Hepatocyte (in vitro differentiated cells): ENCODE measurements at regions not wholly inside any gene's neighbourhood (a gene's known extent, or its start where the extent isn't known, plus 50 kb on each side); places are given as distances from the start of the nearest gene placed in this dataset.

Experiments used
- DNase-seq: peaks from one replicate; pipeline ENCODE4 v3.0.0-alpha.2; 2016; ENCODE audit warnings: low spot score
- H2AFZ ChIP-seq: fragments of 200-600 bp; sonication (generic); 2 replicates; pipeline ENCODE4 v1.6.0; 2016; ENCODE audit warnings: antibody characterized with exemption, mild to moderate bottlenecking
- H3K27ac ChIP-seq: fragments of 200-600 bp; sonication (generic); 2 replicates; pipeline ENCODE4 v1.5.1; 2016; ENCODE audit warnings: mild to moderate bottlenecking
- H3K27me3 ChIP-seq: fragments of 200-600 bp; sonication (generic); 2 replicates; pipeline ENCODE4 v1.6.1; 2016
- H3K36me3 ChIP-seq: fragments of 200-600 bp; sonication (generic); replicated peaks from 2 replicates; pipeline ENCODE4 v1.5.1; 2016; ENCODE audit warnings: low read depth; ENCODE audit not compliant: insufficient read depth
- H3K4me1 ChIP-seq: fragments of 200-600 bp; sonication (generic); 2 replicates; pipeline ENCODE4 v1.5.1; 2016; ENCODE audit warnings: mild to moderate bottlenecking, moderate library complexity; ENCODE audit not compliant: insufficient read depth
- H3K4me2 ChIP-seq: fragments of 200-600 bp; sonication (generic); 2 replicates; pipeline ENCODE4 v1.6.0; 2016
- H3K4me3 ChIP-seq: fragments of 200-600 bp; sonication (generic); 2 replicates; pipeline ENCODE4 v1.5.1; 2016; ENCODE audit warnings: mild to moderate bottlenecking
- H3K79me2 ChIP-seq: fragments of 200-600 bp; sonication (generic); 2 replicates; pipeline ENCODE4 v1.6.0; 2017; ENCODE audit warnings: mild to moderate bottlenecking
- H3K9me2 ChIP-seq: fragments of 200-600 bp; sonication (generic); replicated peaks from 2 replicates; pipeline ENCODE4 v1.6.0; 2017; ENCODE audit warnings: mild to moderate bottlenecking; ENCODE audit not compliant: insufficient read depth
- H3K9me3 ChIP-seq: fragments of 200-600 bp; sonication (generic); 2 replicates; pipeline ENCODE4 v1.5.1; 2016; ENCODE audit warnings: low read depth, mild to moderate bottlenecking
- H4K20me1 ChIP-seq: fragments of 200-600 bp; sonication (generic); 2 replicates; pipeline ENCODE4 v1.6.0; 2016; ENCODE audit warnings: mild to moderate bottlenecking; ENCODE audit not compliant: insufficient read depth, poor library complexity, severe bottlenecking
- EZH2 ChIP-seq: fragments of 200-600 bp; sonication (generic); IDR thresholded peaks from 2 replicates; pipeline ENCODE4 v1.6.1; 2016; ENCODE audit warnings: antibody characterized with exemption, mild to moderate bottlenecking, borderline replicate concordance
- EZH2phosphoT487 ChIP-seq: fragments of 200-600 bp; sonication (generic); IDR thresholded peaks from one replicate; pipeline ENCODE4 v1.6.1; 2018; ENCODE audit warnings: antibody characterized with exemption, mild to moderate bottlenecking, low read depth, moderate library complexity; ENCODE audit not compliant: unreplicated experiment, severe bottlenecking
- WGBS: methylation state at CpG from one replicate; pipeline ENCODE4 v1.1.6; 2016; ENCODE audit warnings: low lambda C conversion rate; ENCODE audit errors: missing lambda C conversion rate; 5-methylcytosine and 5-hydroxymethylcytosine counted together
- TF ChIP-seq, protein P1 (sequence below): fragments of 200-600 bp; sonication (generic); IDR thresholded peaks from 2 replicates; pipeline ENCODE4 v1.5.1; 2016; ENCODE audit warnings: antibody characterized with exemption, mild to moderate bottlenecking; ENCODE audit not compliant: poor library complexity

DNA sequence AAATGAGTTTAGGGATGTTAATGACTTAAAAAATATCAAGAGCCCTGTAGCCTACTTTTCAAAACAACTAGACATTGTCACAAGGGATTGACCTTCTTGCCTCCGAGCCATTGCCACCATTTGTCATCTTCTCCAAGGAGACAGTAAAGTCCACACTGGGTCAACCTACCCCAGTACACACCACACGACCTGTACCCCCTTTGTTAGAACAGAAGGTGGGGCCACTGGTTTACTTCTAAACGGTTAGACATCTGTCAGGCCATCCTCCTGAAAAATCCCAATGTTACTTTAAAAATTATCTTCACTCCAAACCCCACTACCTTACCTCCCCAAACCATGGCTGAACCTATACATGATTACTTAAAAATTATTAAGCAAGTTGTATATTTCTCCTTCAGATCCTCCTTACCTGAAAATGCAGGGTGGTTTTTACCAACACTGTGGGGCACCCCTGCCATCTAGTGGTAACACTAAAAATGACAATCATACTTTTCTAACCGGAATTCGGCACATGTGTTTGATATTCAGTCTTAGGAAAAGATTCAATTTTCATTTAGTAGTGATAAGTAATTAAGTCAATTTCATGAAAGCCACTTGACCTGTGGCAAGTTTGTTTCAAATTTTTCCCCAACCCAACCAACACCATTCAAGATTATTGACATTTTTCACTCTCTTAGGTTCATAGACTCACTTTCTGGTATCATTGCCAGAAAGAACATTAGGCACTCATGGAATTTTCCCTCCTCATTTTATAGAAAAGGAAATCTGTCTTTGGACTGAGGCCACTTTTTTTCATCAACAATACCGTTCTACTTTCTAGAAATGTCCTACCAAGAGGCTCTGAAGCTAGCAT, 265.3 kb upstream of the PKDCC start:
- TF ChIP-seq EZH2phosphoT487, result no peak
- TF ChIP-seq, protein P1, sequence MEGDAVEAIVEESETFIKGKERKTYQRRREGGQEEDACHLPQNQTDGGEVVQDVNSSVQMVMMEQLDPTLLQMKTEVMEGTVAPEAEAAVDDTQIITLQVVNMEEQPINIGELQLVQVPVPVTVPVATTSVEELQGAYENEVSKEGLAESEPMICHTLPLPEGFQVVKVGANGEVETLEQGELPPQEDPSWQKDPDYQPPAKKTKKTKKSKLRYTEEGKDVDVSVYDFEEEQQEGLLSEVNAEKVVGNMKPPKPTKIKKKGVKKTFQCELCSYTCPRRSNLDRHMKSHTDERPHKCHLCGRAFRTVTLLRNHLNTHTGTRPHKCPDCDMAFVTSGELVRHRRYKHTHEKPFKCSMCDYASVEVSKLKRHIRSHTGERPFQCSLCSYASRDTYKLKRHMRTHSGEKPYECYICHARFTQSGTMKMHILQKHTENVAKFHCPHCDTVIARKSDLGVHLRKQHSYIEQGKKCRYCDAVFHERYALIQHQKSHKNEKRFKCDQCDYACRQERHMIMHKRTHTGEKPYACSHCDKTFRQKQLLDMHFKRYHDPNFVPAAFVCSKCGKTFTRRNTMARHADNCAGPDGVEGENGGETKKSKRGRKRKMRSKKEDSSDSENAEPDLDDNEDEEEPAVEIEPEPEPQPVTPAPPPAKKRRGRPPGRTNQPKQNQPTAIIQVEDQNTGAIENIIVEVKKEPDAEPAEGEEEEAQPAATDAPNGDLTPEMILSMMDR, result peak; percentile 89
- 36% methylated on average over 6 of the region's 6 CpGs for WGBS
- no peaks in the 10 kb centered on the region for H3K27me3 ChIP-seq
- H3K79me2 ChIP-seq, result no peaks in the 10 kb centered on the region
- H4K20me1 ChIP-seq, result no peaks in the 10 kb centered on the region
- H3K9me3 ChIP-seq, result no peaks in the 10 kb centered on the region
- no peaks in the 10 kb centered on the region for H3K9me2 ChIP-seq
- no peak overlapping the region for H3K27ac ChIP-seq
- no peak overlapping the region for H3K4me2 ChIP-seq
- H2AFZ ChIP-seq, result no peak overlapping the region
- DNase-seq, result peak; percentile 61
- H3K4me1 ChIP-seq, result no peaks in the 10 kb centered on the region
- H3K36me3 ChIP-seq, result no peaks in the 10 kb centered on the region
- no peak overlapping the region for H3K4me3 ChIP-seq

DNA sequence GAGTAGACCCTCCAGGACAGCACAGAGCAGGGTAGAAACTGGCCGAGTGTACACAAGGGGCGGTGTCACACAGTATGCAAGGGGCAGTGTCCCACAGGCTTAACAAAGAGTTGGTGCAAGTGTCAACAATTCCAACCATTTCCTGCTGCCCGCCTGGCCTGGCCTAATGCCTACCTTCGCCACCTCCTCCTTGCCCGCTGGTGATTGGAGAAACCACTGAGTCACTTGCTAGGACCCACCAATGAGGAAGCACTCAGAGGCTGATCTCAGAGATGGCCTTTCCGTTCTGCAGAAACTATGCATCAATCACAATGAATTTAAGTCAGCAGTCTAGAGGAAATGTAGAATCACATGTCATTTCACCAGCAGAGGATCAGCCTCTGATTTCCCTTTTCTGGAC, 263.3 kb upstream of the PKDCC start:
- DNase-seq, result no peak
- Histone ChIP-seq H3K4me2 (no peak overlapping the region), H3K9me3 (no peaks in the 10 kb centered on the region), H3K4me3 (no peak overlapping the region), H3K36me3 (no peaks in the 10 kb centered on the region), H4K20me1 (no peaks in the 10 kb centered on the region), H2AFZ (no peak overlapping the region), H3K27me3 (no peaks in the 10 kb centered on the region), H3K9me2 (no peaks in the 10 kb centered on the region), H3K4me1 (no peaks in the 10 kb centered on the region), H3K27ac (no peak overlapping the region), H3K79me2 (no peaks in the 10 kb centered on the region)
- TF ChIP-seq EZH2phosphoT487 (no peak), EZH2 (no peak)
- TF ChIP-seq, protein P1, result no peak
- 92% methylated on average over 6 of the region's 6 CpGs for WGBS

DNA sequence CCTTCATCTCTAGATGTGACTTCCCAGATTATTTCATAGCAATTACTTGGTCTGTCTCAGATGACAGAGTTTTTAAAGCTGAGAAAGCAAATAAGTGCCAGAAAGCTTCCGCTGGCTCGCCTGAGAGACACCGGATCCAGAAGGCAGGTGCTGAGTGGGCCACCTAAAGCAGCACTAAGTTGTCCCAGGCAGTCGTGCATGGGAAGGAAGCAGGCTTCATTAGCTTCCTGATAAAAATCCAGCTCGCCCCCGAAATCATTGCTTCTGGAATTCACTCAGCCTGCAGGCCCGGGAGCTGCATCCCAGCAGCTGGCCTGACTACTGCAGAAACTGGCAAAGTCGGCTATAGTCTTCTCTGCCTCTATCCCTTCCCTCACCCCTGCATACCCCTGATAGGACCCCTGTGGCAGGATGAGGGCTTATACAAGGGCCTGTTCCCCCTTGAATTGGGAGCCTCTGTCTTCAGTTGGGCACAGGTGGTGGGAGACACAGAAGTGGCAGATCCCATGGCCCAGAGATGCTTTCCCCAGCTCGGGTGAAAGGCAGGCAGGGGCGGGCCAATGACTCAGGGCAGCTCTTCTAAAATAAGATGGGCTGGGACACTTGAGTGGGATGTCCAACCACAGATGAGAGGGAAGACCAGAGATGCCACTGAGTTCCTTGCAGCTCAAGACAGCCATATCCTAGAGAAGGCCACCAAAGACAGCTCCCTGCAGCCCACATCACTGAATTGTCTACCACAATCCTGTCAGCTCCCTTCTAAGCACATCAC, 262.4 kb upstream of the PKDCC start:
- H3K4me1 ChIP-seq, result no peaks in the 10 kb centered on the region
- H3K79me2 ChIP-seq, result no peaks in the 10 kb centered on the region
- WGBS, result 80% methylated on average over 10 of the region's 10 CpGs
- H2AFZ ChIP-seq, result no peak overlapping the region
- no peak for DNase-seq
- H4K20me1 ChIP-seq, result no peaks in the 10 kb centered on the region
- no peaks in the 10 kb centered on the region for H3K27me3 ChIP-seq
- H3K9me3 ChIP-seq, result no peaks in the 10 kb centered on the region
- H3K9me2 ChIP-seq, result no peaks in the 10 kb centered on the region
- no peaks in the 10 kb centered on the region for H3K36me3 ChIP-seq
- no peak overlapping the region for H3K4me3 ChIP-seq
- no peak overlapping the region for H3K4me2 ChIP-seq
- no peak overlapping the region for H3K27ac ChIP-seq
- no peak for TF ChIP-seq EZH2phosphoT487
- no peak for TF ChIP-seq EZH2
- TF ChIP-seq, protein P1, result no peak
